Neural cell (in vitro differentiated cells): ENCODE measurements at regions not wholly inside any gene's neighbourhood (a gene's known extent, or its start where the extent isn't known, plus 50 kb on each side); places are given as distances from the start of the nearest gene placed in this dataset.

Source experiments
- H2AFZ ChIP-seq: fragments of 200-600, 300-800 bp; sonication (generic), shearing (Covaris generic); 2 replicates; pipeline ENCODE4 v1.6.0; 2014; ENCODE audit warnings: low read depth, mild to moderate bottlenecking, antibody characterized with exemption, low read length, moderate library complexity
- H3F3A ChIP-seq: fragments of 200-600 bp; shearing (Covaris generic); 2 replicates; pipeline ENCODE4 v1.6.1; 2016; ENCODE audit warnings: mild to moderate bottlenecking, moderate library complexity, mixed read lengths, antibody characterized with exemption, low read length; ENCODE audit not compliant: insufficient read depth, poor library complexity, severe bottlenecking
- H3K27ac ChIP-seq: fragments of 200-600, 300-800 bp; sonication (generic), shearing (Covaris generic); 2 replicates; pipeline ENCODE4 v1.5.1; 2014; ENCODE audit warnings: mild to moderate bottlenecking, low read length, moderate library complexity
- H3K27me3 ChIP-seq: fragments of 300-800, 200-600 bp; sonication (generic), shearing (Covaris generic); 2 replicates; pipeline ENCODE4 v1.6.0; 2014; ENCODE audit warnings: mild to moderate bottlenecking, low read depth, low read length, moderate library complexity; ENCODE audit not compliant: insufficient read depth
- H3K36me3 ChIP-seq: fragments of 300-800, 200-600 bp; sonication (generic), shearing (Covaris generic); 2 replicates; pipeline ENCODE4 v1.5.1; 2014; ENCODE audit warnings: mild to moderate bottlenecking, antibody characterized with exemption, low read length, moderate library complexity; ENCODE audit not compliant: insufficient read depth
- H3K4me2 ChIP-seq: fragments of 300-800, 200-600 bp; sonication (generic), shearing (Covaris generic); 2 replicates; pipeline ENCODE4 v1.6.0; 2014; ENCODE audit warnings: mild to moderate bottlenecking, low read length
- H3K4me3 ChIP-seq: fragments of 300-800, 200-600 bp; sonication (generic), shearing (Covaris generic); 2 replicates; pipeline ENCODE4 v1.5.1; 2014; ENCODE audit warnings: mild to moderate bottlenecking, low read length, moderate library complexity
- H3K79me2 ChIP-seq: fragments of 200-600 bp; shearing (Covaris generic); replicated peaks from 2 replicates; pipeline ENCODE4 v1.6.0; 2014; ENCODE audit warnings: mild to moderate bottlenecking, low read length, moderate library complexity; ENCODE audit not compliant: insufficient read depth
- H3K9ac ChIP-seq: fragments of 300-800, 200-600 bp; sonication (generic), shearing (Covaris generic); 2 replicates; pipeline ENCODE4 v1.6.1; 2016; ENCODE audit warnings: mild to moderate bottlenecking, low read length, mixed read lengths
- H3K9me2 ChIP-seq: fragments of 200-600 bp; shearing (Covaris generic); 2 replicates; pipeline ENCODE4 v1.6.1; 2016; ENCODE audit warnings: mild to moderate bottlenecking, low read length, mixed read lengths; ENCODE audit not compliant: insufficient read depth
- H3K9me3 ChIP-seq: fragments of 200-600, 300-800 bp; sonication (generic), shearing (Covaris generic); 2 replicates; pipeline ENCODE4 v1.6.1; 2016; ENCODE audit warnings: mild to moderate bottlenecking, mixed run types, low read length, moderate library complexity, mixed read lengths
- H4K20me1 ChIP-seq: fragments of 200-600 bp; shearing (Covaris generic); 2 replicates; pipeline ENCODE4 v1.6.1; 2016; ENCODE audit warnings: mild to moderate bottlenecking, mixed run types; ENCODE audit not compliant: insufficient read depth
- EP300 ChIP-seq: fragments of 450-650 bp; conservative IDR thresholded peaks from 2 replicates; pipeline ENCODE4 v1.6.1; 2014; ENCODE audit warnings: antibody characterized with exemption, mild to moderate bottlenecking, moderate library complexity; ENCODE audit not compliant: poor library complexity, severe bottlenecking
- EZH2 ChIP-seq: fragments of 200-600, 300-800 bp; shearing (Covaris generic), sonication (generic); IDR thresholded peaks from 2 replicates; pipeline ENCODE4 v1.6.1; 2014; ENCODE audit warnings: antibody characterized with exemption, low read length, borderline replicate concordance, mild to moderate bottlenecking; ENCODE audit not compliant: insufficient read depth, poor library complexity, severe bottlenecking
- MXI1 ChIP-seq: fragments of 450-650 bp; conservative IDR thresholded peaks from 2 replicates; pipeline ENCODE4 v1.6.1; 2014; ENCODE audit warnings: antibody characterized with exemption, mild to moderate bottlenecking; ENCODE audit not compliant: poor library complexity, severe bottlenecking
- POLR2AphosphoS5 ChIP-seq: IDR thresholded peaks from 2 replicates; pipeline ENCODE4 v1.6.1; 2012
- RAD21 ChIP-seq: fragments of 450-650 bp; conservative IDR thresholded peaks from 2 replicates; pipeline ENCODE4 v1.6.1; 2014; ENCODE audit warnings: antibody characterized with exemption, mild to moderate bottlenecking, moderate library complexity
- SMC3 ChIP-seq: fragments of 450-650 bp; conservative IDR thresholded peaks from 2 replicates; pipeline ENCODE4 v1.6.1; 2014; ENCODE audit warnings: antibody characterized with exemption, mild to moderate bottlenecking, moderate library complexity; ENCODE audit not compliant: poor library complexity
- TAF1 ChIP-seq: IDR thresholded peaks from 2 replicates; pipeline ENCODE4 v1.6.1; 2012; ENCODE audit warnings: low read depth
- TF ChIP-seq, protein P1 (sequence below): fragments of 450-650 bp; IDR thresholded peaks from 2 replicates; pipeline ENCODE4 v1.5.1; 2014; ENCODE audit warnings: antibody characterized with exemption, mild to moderate bottlenecking, moderate library complexity; ENCODE audit not compliant: poor library complexity, severe bottlenecking
- TF ChIP-seq, protein P2 (sequence below): IDR thresholded peaks from 2 replicates; pipeline ENCODE4 v1.6.1; 2012; ENCODE audit warnings: borderline replicate concordance

DNA sequence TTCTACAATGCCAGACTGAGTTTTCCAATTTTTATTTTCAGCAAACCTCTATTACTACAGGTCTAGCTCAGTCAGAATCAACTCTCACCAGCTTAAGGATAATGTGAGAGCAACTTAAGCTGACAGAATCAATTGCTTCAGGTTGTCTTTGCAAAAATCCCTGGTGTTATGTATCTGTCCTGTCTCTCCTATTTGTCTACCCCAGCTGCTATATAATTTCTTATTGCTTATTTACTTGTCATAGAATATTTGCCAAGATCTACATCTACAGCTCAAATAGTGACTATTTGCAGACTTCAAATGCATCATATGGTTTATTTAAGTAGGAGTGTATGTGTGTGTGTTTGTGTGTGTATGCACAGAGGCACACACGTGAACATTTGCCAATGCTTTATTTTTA is 54.1 kb downstream of the FOXG1 start:
- H4K20me1 ChIP-seq, result no peaks in the 10 kb centered on the region
- TF ChIP-seq MXI1 (no peak), SMC3 (no peak), RAD21 (no peak), EZH2 (no peak), TAF1 (no peak), POLR2AphosphoS5 (peak; percentile 35), EP300 (peak; percentile 74)
- TF ChIP-seq, protein P1, sequence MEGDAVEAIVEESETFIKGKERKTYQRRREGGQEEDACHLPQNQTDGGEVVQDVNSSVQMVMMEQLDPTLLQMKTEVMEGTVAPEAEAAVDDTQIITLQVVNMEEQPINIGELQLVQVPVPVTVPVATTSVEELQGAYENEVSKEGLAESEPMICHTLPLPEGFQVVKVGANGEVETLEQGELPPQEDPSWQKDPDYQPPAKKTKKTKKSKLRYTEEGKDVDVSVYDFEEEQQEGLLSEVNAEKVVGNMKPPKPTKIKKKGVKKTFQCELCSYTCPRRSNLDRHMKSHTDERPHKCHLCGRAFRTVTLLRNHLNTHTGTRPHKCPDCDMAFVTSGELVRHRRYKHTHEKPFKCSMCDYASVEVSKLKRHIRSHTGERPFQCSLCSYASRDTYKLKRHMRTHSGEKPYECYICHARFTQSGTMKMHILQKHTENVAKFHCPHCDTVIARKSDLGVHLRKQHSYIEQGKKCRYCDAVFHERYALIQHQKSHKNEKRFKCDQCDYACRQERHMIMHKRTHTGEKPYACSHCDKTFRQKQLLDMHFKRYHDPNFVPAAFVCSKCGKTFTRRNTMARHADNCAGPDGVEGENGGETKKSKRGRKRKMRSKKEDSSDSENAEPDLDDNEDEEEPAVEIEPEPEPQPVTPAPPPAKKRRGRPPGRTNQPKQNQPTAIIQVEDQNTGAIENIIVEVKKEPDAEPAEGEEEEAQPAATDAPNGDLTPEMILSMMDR, result no peak
- TF ChIP-seq, protein P2, sequence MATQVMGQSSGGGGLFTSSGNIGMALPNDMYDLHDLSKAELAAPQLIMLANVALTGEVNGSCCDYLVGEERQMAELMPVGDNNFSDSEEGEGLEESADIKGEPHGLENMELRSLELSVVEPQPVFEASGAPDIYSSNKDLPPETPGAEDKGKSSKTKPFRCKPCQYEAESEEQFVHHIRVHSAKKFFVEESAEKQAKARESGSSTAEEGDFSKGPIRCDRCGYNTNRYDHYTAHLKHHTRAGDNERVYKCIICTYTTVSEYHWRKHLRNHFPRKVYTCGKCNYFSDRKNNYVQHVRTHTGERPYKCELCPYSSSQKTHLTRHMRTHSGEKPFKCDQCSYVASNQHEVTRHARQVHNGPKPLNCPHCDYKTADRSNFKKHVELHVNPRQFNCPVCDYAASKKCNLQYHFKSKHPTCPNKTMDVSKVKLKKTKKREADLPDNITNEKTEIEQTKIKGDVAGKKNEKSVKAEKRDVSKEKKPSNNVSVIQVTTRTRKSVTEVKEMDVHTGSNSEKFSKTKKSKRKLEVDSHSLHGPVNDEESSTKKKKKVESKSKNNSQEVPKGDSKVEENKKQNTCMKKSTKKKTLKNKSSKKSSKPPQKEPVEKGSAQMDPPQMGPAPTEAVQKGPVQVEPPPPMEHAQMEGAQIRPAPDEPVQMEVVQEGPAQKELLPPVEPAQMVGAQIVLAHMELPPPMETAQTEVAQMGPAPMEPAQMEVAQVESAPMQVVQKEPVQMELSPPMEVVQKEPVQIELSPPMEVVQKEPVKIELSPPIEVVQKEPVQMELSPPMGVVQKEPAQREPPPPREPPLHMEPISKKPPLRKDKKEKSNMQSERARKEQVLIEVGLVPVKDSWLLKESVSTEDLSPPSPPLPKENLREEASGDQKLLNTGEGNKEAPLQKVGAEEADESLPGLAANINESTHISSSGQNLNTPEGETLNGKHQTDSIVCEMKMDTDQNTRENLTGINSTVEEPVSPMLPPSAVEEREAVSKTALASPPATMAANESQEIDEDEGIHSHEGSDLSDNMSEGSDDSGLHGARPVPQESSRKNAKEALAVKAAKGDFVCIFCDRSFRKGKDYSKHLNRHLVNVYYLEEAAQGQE, result no peak
- H3K4me3 ChIP-seq, result no peak overlapping the region
- no peaks in the 10 kb centered on the region for H3K36me3 ChIP-seq
- H3K4me2 ChIP-seq, result no peak overlapping the region
- H3K9me2 ChIP-seq, result no peaks in the 10 kb centered on the region
- H3K27ac ChIP-seq, result no peak overlapping the region
- no peaks in the 10 kb centered on the region for H3K79me2 ChIP-seq
- no peaks in the 10 kb centered on the region for H3K27me3 ChIP-seq
- no peaks in the 10 kb centered on the region for H3F3A ChIP-seq
- H2AFZ ChIP-seq, result no peak overlapping the region
- H3K9me3 ChIP-seq, result no peaks in the 10 kb centered on the region
- H3K9ac ChIP-seq, result no peak overlapping the region

DNA sequence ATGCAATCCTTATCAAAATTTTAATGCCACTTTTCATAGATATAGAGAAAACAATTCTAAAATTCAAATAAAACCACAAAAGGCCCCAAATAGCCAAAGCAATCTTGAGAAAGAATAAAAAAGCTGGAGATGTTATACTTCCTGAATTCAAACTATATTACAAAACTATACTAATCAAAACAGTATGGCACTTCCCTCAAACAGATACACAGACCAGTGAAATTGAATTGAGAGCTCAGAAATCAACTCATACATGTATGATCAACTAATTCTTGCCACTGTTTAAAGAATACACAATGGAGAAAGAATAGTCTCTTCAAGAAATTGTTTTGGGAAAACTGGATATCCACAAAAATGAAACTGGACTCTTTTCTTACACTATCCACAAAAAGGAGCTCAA is 55.4 kb downstream of the FOXG1 start:
- Histone ChIP-seq H4K20me1 (no peaks in the 10 kb centered on the region), H3K9ac (no peak overlapping the region), H3K9me2 (no peaks in the 10 kb centered on the region), H3K4me3 (no peak overlapping the region), H3K36me3 (no peaks in the 10 kb centered on the region), H3K79me2 (no peaks in the 10 kb centered on the region), H3K4me2 (no peak overlapping the region), H3K27ac (no peak overlapping the region), H3K9me3 (no peaks in the 10 kb centered on the region), H3K27me3 (no peaks in the 10 kb centered on the region), H3F3A (no peaks in the 10 kb centered on the region), H2AFZ (no peak overlapping the region)
- no peak for TF ChIP-seq TAF1

DNA sequence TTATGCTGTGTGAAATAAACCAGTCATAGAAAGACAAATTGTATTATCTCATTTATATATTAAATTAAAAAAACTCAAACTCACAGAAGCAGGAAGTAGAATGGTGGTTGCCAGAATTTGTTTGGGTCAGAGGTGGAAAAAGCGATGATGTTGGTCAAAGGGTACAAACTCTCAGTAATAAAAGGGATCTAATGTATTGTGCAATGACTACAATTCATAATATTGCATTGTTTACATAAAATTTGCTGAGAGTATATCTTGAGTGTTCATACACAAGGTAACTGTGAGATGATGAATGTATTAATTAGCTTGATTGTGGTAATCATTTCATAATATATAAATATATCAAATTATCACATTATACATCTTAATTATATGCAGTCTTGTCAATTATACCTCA is 56.7 kb downstream of the FOXG1 start:
- no peaks in the 10 kb centered on the region for H3K79me2 ChIP-seq
- H3K27ac ChIP-seq, result no peak overlapping the region
- no peaks in the 10 kb centered on the region for H4K20me1 ChIP-seq
- no peak for TF ChIP-seq MXI1
- TF ChIP-seq SMC3, result no peak
- TF ChIP-seq, protein P1, result no peak
- no peak for TF ChIP-seq EP300
- no peak for TF ChIP-seq EZH2
- TF ChIP-seq TAF1, result no peak
- no peak for TF ChIP-seq POLR2AphosphoS5
- no peak for TF ChIP-seq RAD21
- TF ChIP-seq, protein P2, result no peak
- H3K4me2 ChIP-seq, result no peak overlapping the region
- H3K9ac ChIP-seq, result no peak overlapping the region
- no peaks in the 10 kb centered on the region for H3K27me3 ChIP-seq
- H3K9me2 ChIP-seq, result no peaks in the 10 kb centered on the region
- no peak overlapping the region for H3K4me3 ChIP-seq
- H3K9me3 ChIP-seq, result no peaks in the 10 kb centered on the region
- H3K36me3 ChIP-seq, result no peaks in the 10 kb centered on the region
- no peaks in the 10 kb centered on the region for H3F3A ChIP-seq
- H2AFZ ChIP-seq, result no peak overlapping the region
